ENCODE measurements at regions not wholly inside any gene's neighbourhood (a gene's known extent, or its start where the extent isn't known, plus 50 kb on each side); places are given as distances from the start of the nearest gene placed in this dataset.

DNA sequence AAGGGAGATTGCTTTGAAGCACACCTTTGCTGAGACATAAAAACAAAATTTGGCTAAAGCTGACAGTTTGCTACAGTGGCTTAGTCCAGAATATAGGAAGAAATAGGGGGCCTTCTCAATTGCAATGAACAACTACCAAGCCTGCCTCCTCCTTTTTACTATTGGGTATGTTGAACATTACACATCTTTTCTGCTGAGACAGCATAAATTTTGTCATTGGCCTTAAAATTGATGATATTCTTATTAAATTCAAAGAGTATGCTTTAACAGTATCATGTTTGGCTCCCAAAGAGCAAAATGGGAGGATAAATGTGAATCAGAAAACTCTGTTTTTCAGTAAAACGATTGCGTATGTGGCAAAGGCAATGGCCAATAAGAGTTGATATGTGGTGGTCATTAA, 721.9 kb upstream of the IGFBP7 start:
- no peak overlapping the region for H3K4me3 ChIP-seq
- H3K27me3 ChIP-seq = no peaks in the 10 kb centered on the region
- no peak for DNase-seq
- in situ Hi-C loops (cut with MboI; ENCODE audit: low pct_ligation_motif_present in 1 of 4, low pct_unique_long_range_greater_than_20kb in 1 of 4, low sequenced_read_pairs in 3 of 4) = no loop called here
- no peak for TF ChIP-seq POLR2A (IDR thresholded peaks at IDR 0.05)
- TF ChIP-seq, protein P1, sequence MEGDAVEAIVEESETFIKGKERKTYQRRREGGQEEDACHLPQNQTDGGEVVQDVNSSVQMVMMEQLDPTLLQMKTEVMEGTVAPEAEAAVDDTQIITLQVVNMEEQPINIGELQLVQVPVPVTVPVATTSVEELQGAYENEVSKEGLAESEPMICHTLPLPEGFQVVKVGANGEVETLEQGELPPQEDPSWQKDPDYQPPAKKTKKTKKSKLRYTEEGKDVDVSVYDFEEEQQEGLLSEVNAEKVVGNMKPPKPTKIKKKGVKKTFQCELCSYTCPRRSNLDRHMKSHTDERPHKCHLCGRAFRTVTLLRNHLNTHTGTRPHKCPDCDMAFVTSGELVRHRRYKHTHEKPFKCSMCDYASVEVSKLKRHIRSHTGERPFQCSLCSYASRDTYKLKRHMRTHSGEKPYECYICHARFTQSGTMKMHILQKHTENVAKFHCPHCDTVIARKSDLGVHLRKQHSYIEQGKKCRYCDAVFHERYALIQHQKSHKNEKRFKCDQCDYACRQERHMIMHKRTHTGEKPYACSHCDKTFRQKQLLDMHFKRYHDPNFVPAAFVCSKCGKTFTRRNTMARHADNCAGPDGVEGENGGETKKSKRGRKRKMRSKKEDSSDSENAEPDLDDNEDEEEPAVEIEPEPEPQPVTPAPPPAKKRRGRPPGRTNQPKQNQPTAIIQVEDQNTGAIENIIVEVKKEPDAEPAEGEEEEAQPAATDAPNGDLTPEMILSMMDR (IDR thresholded peaks at IDR 0.05) = no peak
- no peak for TF ChIP-seq EP300 (IDR thresholded peaks at IDR 0.05; ENCODE audit: low read depth)
- no peak for TF ChIP-seq POLR2AphosphoS5 (IDR thresholded peaks at IDR 0.05)
- intact Hi-C loops (cut with DNase I; ENCODE audit: low total_unique reads) = no loop called here
- H3K36me3 ChIP-seq = no peaks in the 10 kb centered on the region
- no peaks in the 10 kb centered on the region for H3K9me3 ChIP-seq
- H3K4me1 ChIP-seq = no peaks in the 10 kb centered on the region
- no peak overlapping the region for H3K27ac ChIP-seq
- WGBS, 2 donors (ENCODE audit: low coverage in 1 of 2) = 86 to 88% methylated on average over 2 of the region's 2 CpGs

DNA sequence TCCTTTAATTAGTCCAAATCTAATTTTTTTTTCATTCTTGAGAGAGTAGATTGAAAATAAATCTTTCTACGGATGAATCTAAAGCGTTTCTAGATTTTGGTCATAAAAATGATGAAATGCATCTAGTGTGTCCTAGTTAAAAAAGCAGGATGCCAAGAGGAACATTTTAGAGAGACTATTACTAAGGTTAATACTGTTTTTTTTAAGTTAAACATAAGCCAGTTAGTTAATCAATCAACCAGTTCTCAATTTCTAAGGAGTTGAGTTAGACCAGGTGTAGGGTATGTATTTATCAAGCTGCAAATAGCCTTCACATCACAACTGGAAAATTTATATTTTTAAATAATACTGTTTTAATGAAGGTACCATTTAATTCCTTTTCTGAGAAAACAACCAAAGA, 679.5 kb upstream of the IGFBP7 start:
- no peak overlapping the region for H3K27ac ChIP-seq
- TF ChIP-seq, protein P1 (IDR thresholded peaks at IDR 0.05) = no peak
- no peak for TF ChIP-seq EP300 (IDR thresholded peaks at IDR 0.05; ENCODE audit: low read depth)
- no peak for TF ChIP-seq POLR2A (IDR thresholded peaks at IDR 0.05)
- no peak for TF ChIP-seq POLR2AphosphoS5 (IDR thresholded peaks at IDR 0.05)
- no peaks in the 10 kb centered on the region for H3K9me3 ChIP-seq
- no peak overlapping the region for H3K4me3 ChIP-seq
- no peaks in the 10 kb centered on the region for H3K36me3 ChIP-seq
- no peak for DNase-seq
- in situ Hi-C loops (cut with MboI; ENCODE audit: low pct_ligation_motif_present in 1 of 4, low pct_unique_long_range_greater_than_20kb in 1 of 4, low sequenced_read_pairs in 3 of 4) = no loop called here
- no peaks in the 10 kb centered on the region for H3K27me3 ChIP-seq
- 29 to 34% methylated on average over 2 of the region's 2 CpGs for WGBS, 2 donors (ENCODE audit: low coverage in 1 of 2)
- intact Hi-C loops (cut with DNase I; ENCODE audit: low total_unique reads) = no loop called here
- H3K4me1 ChIP-seq = no peaks in the 10 kb centered on the region

DNA sequence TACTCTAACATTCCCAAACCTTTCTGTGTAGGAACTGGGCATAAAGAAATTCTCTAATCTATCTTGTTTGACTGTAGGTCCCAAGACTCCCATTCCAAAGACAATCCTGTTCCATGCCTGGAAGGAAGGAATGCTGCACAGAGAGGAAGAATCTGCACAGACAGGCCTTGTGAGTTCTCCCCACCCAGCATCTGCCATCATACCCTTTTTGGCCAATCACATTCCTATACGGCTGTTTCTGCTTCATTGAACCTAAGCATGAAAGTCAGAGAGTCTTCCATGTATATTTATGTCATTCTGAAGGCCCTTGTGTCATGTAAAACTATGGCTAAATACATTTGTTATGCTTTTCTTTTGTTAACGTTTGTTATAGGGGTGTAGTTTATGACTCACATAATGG, 667.7 kb upstream of the IGFBP7 start:
- WGBS, 2 donors (ENCODE audit: low coverage in 1 of 2) = 47 to 54% methylated on average over 2 of the region's 2 CpGs
- Histone ChIP-seq H3K36me3 (no peaks in the 10 kb centered on the region), H3K27me3 (no peaks in the 10 kb centered on the region), H3K4me1 (no peaks in the 10 kb centered on the region), H3K27ac (no peak overlapping the region), H3K9me3 (no peaks in the 10 kb centered on the region), H3K4me3 (no peak overlapping the region)
- in situ Hi-C loops (cut with MboI; ENCODE audit: low pct_ligation_motif_present in 1 of 4, low pct_unique_long_range_greater_than_20kb in 1 of 4, low sequenced_read_pairs in 3 of 4) = no loop called here
- intact Hi-C loops (cut with DNase I; ENCODE audit: low total_unique reads) = no loop called here
- no peak for DNase-seq
- TF ChIP-seq EP300 (IDR thresholded peaks at IDR 0.05; ENCODE audit: low read depth) (no peak), POLR2AphosphoS5 (IDR thresholded peaks at IDR 0.05) (no peak), POLR2A (IDR thresholded peaks at IDR 0.05) (no peak)
- TF ChIP-seq, protein P1 (IDR thresholded peaks at IDR 0.05) = no peak

DNA sequence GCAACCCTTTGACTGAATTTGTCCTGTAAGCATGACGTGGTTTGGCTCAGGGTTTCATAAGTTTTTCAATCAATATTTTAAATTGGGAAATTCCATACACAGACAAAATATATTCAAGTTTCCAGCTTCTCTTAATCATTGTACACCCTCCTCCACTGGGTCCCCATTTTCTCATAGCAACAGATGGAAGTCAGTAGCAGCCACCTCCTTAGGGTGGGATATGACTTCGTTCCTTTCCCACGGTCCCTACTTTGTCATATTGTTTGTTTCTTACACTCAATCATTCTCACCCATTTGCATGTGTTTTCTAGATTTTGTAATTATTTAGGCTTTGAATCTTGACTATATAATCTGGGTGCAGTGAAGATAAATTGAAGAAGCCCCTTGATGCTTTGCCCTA, 664.5 kb upstream of the IGFBP7 start:
- no peaks in the 10 kb centered on the region for H3K27me3 ChIP-seq
- WGBS, 2 donors (ENCODE audit: low coverage in 1 of 2) = 75 to 100% methylated on average over 1 to 3 of the region's 3 CpGs
- in situ Hi-C loops (cut with MboI; ENCODE audit: low pct_ligation_motif_present in 1 of 4, low pct_unique_long_range_greater_than_20kb in 1 of 4, low sequenced_read_pairs in 3 of 4) = no loop called here

More for the DNA sequence above, 664.5 kb upstream of the IGFBP7 start:
- H3K4me3 ChIP-seq = no peak overlapping the region
- intact Hi-C loops (cut with DNase I; ENCODE audit: low total_unique reads) = no loop called here
- no peak for TF ChIP-seq POLR2AphosphoS5 (IDR thresholded peaks at IDR 0.05)
- TF ChIP-seq, protein P1 (IDR thresholded peaks at IDR 0.05) = no peak
- no peak for TF ChIP-seq POLR2A (IDR thresholded peaks at IDR 0.05)
- no peak for TF ChIP-seq EP300 (IDR thresholded peaks at IDR 0.05; ENCODE audit: low read depth)
- DNase-seq = no peak
- H3K27ac ChIP-seq = no peak overlapping the region
- H3K36me3 ChIP-seq = no peaks in the 10 kb centered on the region
- H3K9me3 ChIP-seq = no peaks in the 10 kb centered on the region
- no peaks in the 10 kb centered on the region for H3K4me1 ChIP-seq

Measured in transverse colon (tissue), 4 donors.